GM12892 (cell line): ENCODE measurements at regions not wholly inside any gene's neighbourhood (a gene's known extent, or its start where the extent isn't known, plus 50 kb on each side); places are given as distances from the start of the nearest gene placed in this dataset.

ENCODE experiments used
- POLR2A ChIP-seq: IDR thresholded peaks from 2 replicates; pipeline ENCODE4 v1.6.1; 2011; ENCODE audit warnings: low read depth, low read length, control low read depth
- POLR2AphosphoS5 ChIP-seq: IDR thresholded peaks from 2 replicates; pipeline ENCODE4 v1.6.1; 2011; ENCODE audit warnings: low read depth, low read length, control low read depth

DNA sequence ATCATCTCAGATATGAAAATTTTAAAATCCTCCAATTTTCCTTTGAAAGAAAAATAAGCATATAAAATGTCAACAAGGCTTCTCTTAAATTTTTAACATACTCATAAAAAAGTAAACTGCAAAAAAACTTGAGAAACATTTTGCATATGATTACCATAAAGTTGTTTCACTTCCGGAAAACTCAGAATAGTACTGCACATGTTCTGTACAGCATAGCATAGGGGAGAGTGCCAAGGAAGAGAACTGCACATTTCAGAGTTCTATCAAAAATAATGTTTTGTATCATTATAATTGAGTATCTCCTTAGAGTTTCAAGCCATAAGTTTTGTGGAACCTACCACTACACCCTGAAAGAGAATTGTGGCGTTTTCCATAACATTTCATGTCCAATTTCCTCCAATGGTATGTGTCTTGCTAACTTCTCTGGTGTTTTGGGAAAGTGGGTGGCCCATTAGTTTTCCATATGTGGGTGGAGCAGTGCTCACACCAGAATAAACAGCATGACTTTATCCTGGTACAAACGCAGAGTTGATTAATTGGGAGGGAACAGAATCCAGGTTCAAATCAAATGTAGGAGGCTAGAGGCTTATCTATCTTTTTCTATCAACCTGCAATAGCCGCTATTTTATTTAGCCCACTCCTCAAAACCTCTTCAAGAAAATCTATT lies 430.9 kb downstream of the LMO4 start:
- no peak for TF ChIP-seq POLR2AphosphoS5
- TF ChIP-seq POLR2A = no peak
